Spinal cord (tissue), 9 donors: ENCODE measurements at regions not wholly inside any gene's neighbourhood (a gene's known extent, or its start where the extent isn't known, plus 50 kb on each side); places are given as distances from the start of the nearest gene placed in this dataset.
A peak's percentile ranks its signal among the peaks of the same experiment; 100 is the strongest.

Experiments used
- DNase-seq, 6 donors: peaks; one replicate each; pipeline versions ENCODE4 v3.0.0 to v3.0.0-alpha.2; 2013 to 2015; ENCODE audit warnings: low spot score in 6 of 6, low read depth in 4 of 6
- H3K27ac ChIP-seq: one replicate; pipeline ENCODE4 v1.5.1; 2013; ENCODE audit warnings: low read depth, low read length, control low read depth
- H3K27me3 ChIP-seq: one replicate; pipeline ENCODE4 v1.6.1; 2013; ENCODE audit warnings: low read length; ENCODE audit not compliant: control insufficient read depth, insufficient read depth
- H3K36me3 ChIP-seq: one replicate; pipeline ENCODE4 v1.6.1; 2013; ENCODE audit warnings: low read length; ENCODE audit not compliant: control insufficient read depth, insufficient read depth
- H3K4me1 ChIP-seq: one replicate; pipeline ENCODE4 v1.6.1; 2013; ENCODE audit warnings: low read length; ENCODE audit not compliant: control insufficient read depth, insufficient read depth
- H3K4me3 ChIP-seq: one replicate; pipeline ENCODE4 v1.5.1; 2013; ENCODE audit warnings: low read depth, low read length, control low read depth
- H3K9me3 ChIP-seq: one replicate; pipeline ENCODE4 v1.6.1; 2013; ENCODE audit warnings: low read length; ENCODE audit not compliant: control insufficient read depth, insufficient read depth
- WGBS: methylation state at CpG from one replicate; pipeline ENCODE4 v1.1.5; 2013; ENCODE audit warnings: missing lambda C conversion rate; ENCODE audit not compliant: insufficient coverage; 5-methylcytosine and 5-hydroxymethylcytosine counted together
- donor health status: healthy.

GRCh38 chr6:71393981-71394432 is 105.4 kb downstream of the OGFRL1 start:
- DNase-seq: peak in 1 of 6 donors; percentile 61
- H3K36me3 ChIP-seq: no peaks in the 10 kb centered on the region
- no CpG with 5 or more reads among the region's 1 CpG for WGBS
- H3K9me3 ChIP-seq: no peaks in the 10 kb centered on the region
- H3K27me3 ChIP-seq: no peaks in the 10 kb centered on the region
- H3K4me1 ChIP-seq: peaks cover 6% of the 10 kb centered on the region
- H3K4me3 ChIP-seq: no peak overlapping the region
- peak overlapping the region; percentile 57 for H3K27ac ChIP-seq

GRCh38 chr6:71394926-71395325 is 106.3 kb downstream of the OGFRL1 start:
- Histone ChIP-seq H3K9me3 (no peaks in the 10 kb centered on the region), H3K36me3 (no peaks in the 10 kb centered on the region), H3K4me3 (no peak overlapping the region), H3K27me3 (no peaks in the 10 kb centered on the region), H3K27ac (no peak overlapping the region), H3K4me1 (peaks cover 6% of the 10 kb centered on the region)
- DNase-seq: no peak
- WGBS: no CpG with 5 or more reads among the region's 2 CpGs

- peaks cover 6% of the 10 kb centered on the region for H3K4me1 ChIP-seq
- no peak overlapping the region for H3K27ac ChIP-seq
These were observed 107.3 kb downstream of the OGFRL1 start for GRCh38 chr6:71395731-71396409.

GRCh38 chr6:71396410-71396801 is 107.8 kb downstream of the OGFRL1 start:
- H3K9me3 ChIP-seq: no peaks in the 10 kb centered on the region
- H3K4me3 ChIP-seq: no peak overlapping the region
- no peaks in the 10 kb centered on the region for H3K36me3 ChIP-seq
- H3K27me3 ChIP-seq: no peaks in the 10 kb centered on the region
- H3K27ac ChIP-seq: no peak overlapping the region
- no CpG with 5 or more reads among the region's 2 CpGs for WGBS
- no peak for DNase-seq
- H3K4me1 ChIP-seq: peaks cover 6% of the 10 kb centered on the region

More at GRCh38 chr6:71395731-71396409, 107.3 kb downstream of the OGFRL1 start:
- 58% methylated on average over 3 of the region's 3 CpGs for WGBS
- Histone ChIP-seq H3K27me3 (no peaks in the 10 kb centered on the region), H3K9me3 (no peaks in the 10 kb centered on the region), H3K36me3 (no peaks in the 10 kb centered on the region), H3K4me3 (no peak overlapping the region)
- peak in 1 of 6 donors; percentile 37 for DNase-seq

- no peaks in the 10 kb centered on the region for H3K9me3 ChIP-seq
- H3K4me1 ChIP-seq: peaks cover 6% of the 10 kb centered on the region
- whole genome bisulfite sequencing: no CpG with 5 or more reads among the region's 2 CpGs
- no peak overlapping the region for H3K4me3 ChIP-seq
- no peaks in the 10 kb centered on the region for H3K27me3 ChIP-seq
- no peak for DNase-seq
- H3K27ac ChIP-seq: no peak overlapping the region
- H3K36me3 ChIP-seq: no peaks in the 10 kb centered on the region
These were observed 110.7 kb downstream of the OGFRL1 start for GRCh38 chr6:71399279-71399678.

GRCh38 chr6:71400852-71401251 is 112.2 kb downstream of the OGFRL1 start:
- DNase-seq: no peak
- Histone ChIP-seq H3K36me3 (no peaks in the 10 kb centered on the region), H3K4me1 (peaks cover 3% of the 10 kb centered on the region), H3K4me3 (no peak overlapping the region), H3K27ac (no peak overlapping the region), H3K27me3 (no peaks in the 10 kb centered on the region), H3K9me3 (no peaks in the 10 kb centered on the region)

- WGBS: 94% methylated on average over 3 of the region's 3 CpGs
- H3K27me3 ChIP-seq: no peaks in the 10 kb centered on the region
- no peak for DNase-seq
- no peaks in the 10 kb centered on the region for H3K4me1 ChIP-seq
- H3K36me3 ChIP-seq: no peaks in the 10 kb centered on the region
- no peaks in the 10 kb centered on the region for H3K9me3 ChIP-seq
- H3K4me3 ChIP-seq: no peak overlapping the region
- no peak overlapping the region for H3K27ac ChIP-seq
These were observed 113.5 kb downstream of the OGFRL1 start for GRCh38 chr6:71402096-71402495.

GRCh38 chr6:71403422-71404134 is 115.0 kb downstream of the OGFRL1 start:
- H3K9me3 ChIP-seq: no peaks in the 10 kb centered on the region
- DNase-seq: no peak
- H3K36me3 ChIP-seq: no peaks in the 10 kb centered on the region
- no peaks in the 10 kb centered on the region for H3K27me3 ChIP-seq
- WGBS: 47% methylated on average over 4 of the region's 9 CpGs
- H3K4me3 ChIP-seq: no peak overlapping the region
- H3K4me1 ChIP-seq: peaks cover 3% of the 10 kb centered on the region
- H3K27ac ChIP-seq: peak overlapping the region; percentile 54

- H3K4me1 ChIP-seq: peaks cover 3% of the 10 kb centered on the region
- peak overlapping the region; percentile 54 for H3K27ac ChIP-seq
- H3K4me3 ChIP-seq: no peak overlapping the region
- H3K9me3 ChIP-seq: no peaks in the 10 kb centered on the region
- WGBS: no CpG with 5 or more reads among the region's 4 CpGs
- peak in 1 of 6 donors; percentile 34 for DNase-seq
- H3K27me3 ChIP-seq: no peaks in the 10 kb centered on the region
- no peaks in the 10 kb centered on the region for H3K36me3 ChIP-seq
These were observed 115.7 kb downstream of the OGFRL1 start for GRCh38 chr6:71404145-71404966.
